Central memory CD4-positive, alpha-beta T cell (primary cell): ENCODE measurements at regions not wholly inside any gene's neighbourhood (a gene's known extent, or its start where the extent isn't known, plus 50 kb on each side); places are given as distances from the start of the nearest gene placed in this dataset.

Experiments used
- DNase-seq: peaks from one replicate; pipeline ENCODE4 v3.0.0; 2022

GRCh38 chr9:84589542-84589941 is 80.0 kb upstream of the NTRK2 start:
- no peak for DNase-seq

- no peak for DNase-seq
Observed at GRCh38 chr9:84590706-84591105, 78.8 kb upstream of the NTRK2 start.

GRCh38 chr9:84592918-84593317 is 76.6 kb upstream of the NTRK2 start:
- DNase-seq, result no peak

GRCh38 chr9:84593352-84593751 is 76.2 kb upstream of the NTRK2 start:
- DNase-seq, result no peak

- no peak for DNase-seq
Observed at GRCh38 chr9:84597131-84597530, 72.4 kb upstream of the NTRK2 start.

- DNase-seq, result no peak
Observed at GRCh38 chr9:84598921-84599636, 70.5 kb upstream of the NTRK2 start.

GRCh38 chr9:84600739-84601138 is 68.8 kb upstream of the NTRK2 start:
- no peak for DNase-seq

- DNase-seq, result no peak
Observed at GRCh38 chr9:84604223-84604622, 65.3 kb upstream of the NTRK2 start.

- DNase-seq, result no peak
Observed at GRCh38 chr9:84609779-84610178, 59.8 kb upstream of the NTRK2 start.

GRCh38 chr9:84613431-84613830 is 56.1 kb upstream of the NTRK2 start:
- DNase-seq, result no peak

- no peak for DNase-seq
Observed at GRCh38 chr9:84615544-84615943, 54.0 kb upstream of the NTRK2 start.

GRCh38 chr9:84617411-84618029 is 52.0 kb upstream of the NTRK2 start:
- DNase-seq, result no peak
